Stimulated activated CD4-positive, alpha-beta T cell treated with anti-CD3 and anti-CD28 coated beads, Interleukin-4, amount 100 ng/mL, for 48 hours (primary cell): ENCODE measurements at regions not wholly inside any gene's neighbourhood (a gene's known extent, or its start where the extent isn't known, plus 50 kb on each side); places are given as distances from the start of the nearest gene placed in this dataset.
A peak's percentile ranks its signal among the peaks of the same experiment; 100 is the strongest.
"Not testable (repeated sequence)": the region's sequence is repeated elsewhere in the genome, so short reads cannot be mapped to it uniquely, and the experiment has no call there.

Source experiments
- DNase-seq, 2 donors: peaks; one replicate each; pipeline ENCODE4 v3.0.0-alpha.2; 2020; ENCODE audit warnings: low read depth in 2 of 2

GRCh38 chr3:177385831-177386301 is 188.6 kb upstream of the TBL1XR1 start:
- no peak for DNase-seq

GRCh38 chr3:177388209-177388608 is 190.9 kb upstream of the TBL1XR1 start:
- DNase-seq, result no peak

- not testable (repeated sequence) for DNase-seq
These were observed 197.1 kb upstream of the TBL1XR1 start for GRCh38 chr3:177394231-177395024.

GRCh38 chr3:177396733-177397132 is 199.5 kb upstream of the TBL1XR1 start:
- DNase-seq, result no peak

- DNase-seq, result no peak
These were observed 204.1 kb upstream of the TBL1XR1 start for GRCh38 chr3:177401375-177401774.

- DNase-seq, result no peak
These were observed 205.3 kb upstream of the TBL1XR1 start for GRCh38 chr3:177402533-177402932.

GRCh38 chr3:177405191-177405672 is 207.9 kb upstream of the TBL1XR1 start:
- DNase-seq, result no peak

GRCh38 chr3:177410730-177411129 is 213.4 kb upstream of the TBL1XR1 start:
- no peak for DNase-seq

- DNase-seq, result no peak
These were observed 213.9 kb upstream of the TBL1XR1 start for GRCh38 chr3:177411201-177411600.

GRCh38 chr3:177412677-177413170 is 215.4 kb upstream of the TBL1XR1 start:
- DNase-seq, result not testable (repeated sequence)

GRCh38 chr3:177414093-177414492 is 216.8 kb upstream of the TBL1XR1 start:
- DNase-seq, result no peak

GRCh38 chr3:177418787-177419186 is 221.5 kb upstream of the TBL1XR1 start:
- DNase-seq, result no peak

- peak in 1 of 2 donors; percentile 6 for DNase-seq
These were observed 222.8 kb upstream of the TBL1XR1 start for GRCh38 chr3:177419904-177420601.

- DNase-seq, result no peak
These were observed 223.6 kb upstream of the TBL1XR1 start for GRCh38 chr3:177420651-177421480.

- DNase-seq, result no peak
These were observed 224.2 kb upstream of the TBL1XR1 start for GRCh38 chr3:177421481-177421785.

- DNase-seq, result no peak
These were observed 227.2 kb upstream of the TBL1XR1 start for GRCh38 chr3:177424521-177424920.

GRCh38 chr3:177425042-177425441 is 227.8 kb upstream of the TBL1XR1 start:
- DNase-seq, result no peak

GRCh38 chr3:177426106-177426877 is 229.0 kb upstream of the TBL1XR1 start:
- DNase-seq, result no peak

- DNase-seq, result peak; percentile 22 to 55
These were observed 229.7 kb upstream of the TBL1XR1 start for GRCh38 chr3:177426878-177427495.

GRCh38 chr3:177427540-177427939 is 230.3 kb upstream of the TBL1XR1 start:
- no peak for DNase-seq

GRCh38 chr3:177429079-177429478 is 231.8 kb upstream of the TBL1XR1 start:
- DNase-seq, result no peak
